ENCODE measurements at regions not wholly inside any gene's neighbourhood (a gene's known extent, or its start where the extent isn't known, plus 50 kb on each side); places are given as distances from the start of the nearest gene placed in this dataset.

GRCh38 chr10:117675514-117676055 lies 133.0 kb downstream of the EMX2 start:
- Histone ChIP-seq H3K27me3 (peaks cover 0 to 6% of the 10 kb centered on the region in 2 donors), H3K4me1 (no peaks in the 10 kb centered on the region), H3K9me3 (no peaks in the 10 kb centered on the region), H3K36me3 (no peaks in the 10 kb centered on the region), H3K4me3 (no peak overlapping the region), H3K27ac (no peak overlapping the region)
- DNase-seq (ENCODE audit: low spot score in 2 of 2): no peak
- TF ChIP-seq POLR2A (IDR thresholded peaks at IDR 0.05) (no peak), POLR2AphosphoS5 (IDR thresholded peaks at IDR 0.05) (no peak), CTCF (IDR thresholded peaks at IDR 0.05) (no peak)
- intact Hi-C loops (cut with DNase I; ENCODE audit: low total_unique reads): no loop called here

GRCh38 chr10:117677239-117677638 lies 134.7 kb downstream of the EMX2 start:
- Histone ChIP-seq H3K4me3 (no peak overlapping the region), H3K27ac (no peak overlapping the region), H3K4me1 (no peaks in the 10 kb centered on the region), H3K9me3 (no peaks in the 10 kb centered on the region), H3K27me3 (peaks cover 0 to 6% of the 10 kb centered on the region in 2 donors), H3K36me3 (no peaks in the 10 kb centered on the region)
- no peak for DNase-seq (ENCODE audit: low spot score in 2 of 2)
- TF ChIP-seq CTCF (IDR thresholded peaks at IDR 0.05) (no peak), POLR2A (IDR thresholded peaks at IDR 0.05) (no peak), POLR2AphosphoS5 (IDR thresholded peaks at IDR 0.05) (no peak)
- intact Hi-C loops (cut with DNase I; ENCODE audit: low total_unique reads): no loop called here

GRCh38 chr10:117677890-117678500 lies 135.4 kb downstream of the EMX2 start:
- TF ChIP-seq CTCF (IDR thresholded peaks at IDR 0.05): no peak
- no peak for TF ChIP-seq POLR2A (IDR thresholded peaks at IDR 0.05)
- TF ChIP-seq POLR2AphosphoS5 (IDR thresholded peaks at IDR 0.05): no peak

GRCh38 chr10:117680601-117681000 lies 138.1 kb downstream of the EMX2 start:
- Histone ChIP-seq H3K27me3 (peaks cover 0 to 6% of the 10 kb centered on the region in 2 donors), H3K27ac (no peak overlapping the region), H3K9me3 (no peaks in the 10 kb centered on the region), H3K4me3 (no peak overlapping the region), H3K36me3 (no peaks in the 10 kb centered on the region), H3K4me1 (no peaks in the 10 kb centered on the region)
- DNase-seq (ENCODE audit: low spot score in 2 of 2): no peak
- TF ChIP-seq POLR2A (IDR thresholded peaks at IDR 0.05) (no peak), POLR2AphosphoS5 (IDR thresholded peaks at IDR 0.05) (no peak), CTCF (IDR thresholded peaks at IDR 0.05) (no peak)
- intact Hi-C loops (cut with DNase I; ENCODE audit: low total_unique reads): no loop called here

More at GRCh38 chr10:117677890-117678500, 135.4 kb downstream of the EMX2 start:
- Histone ChIP-seq H3K9me3 (no peaks in the 10 kb centered on the region), H3K4me3 (no peak overlapping the region), H3K36me3 (no peaks in the 10 kb centered on the region), H3K4me1 (no peaks in the 10 kb centered on the region), H3K27ac (no peak overlapping the region), H3K27me3 (peaks cover 0 to 6% of the 10 kb centered on the region in 2 donors)
- intact Hi-C loops (cut with DNase I; ENCODE audit: low total_unique reads): no loop called here
- no peak for DNase-seq (ENCODE audit: low spot score in 2 of 2)

GRCh38 chr10:117681104-117681503 lies 138.6 kb downstream of the EMX2 start:
- H3K9me3 ChIP-seq: no peaks in the 10 kb centered on the region
- DNase-seq (ENCODE audit: low spot score in 2 of 2): no peak
- no peak for TF ChIP-seq POLR2A (IDR thresholded peaks at IDR 0.05)
- TF ChIP-seq POLR2AphosphoS5 (IDR thresholded peaks at IDR 0.05): no peak
- TF ChIP-seq CTCF (IDR thresholded peaks at IDR 0.05): no peak
- H3K27ac ChIP-seq: no peak overlapping the region
- intact Hi-C loops (cut with DNase I; ENCODE audit: low total_unique reads): no loop called here
- H3K4me3 ChIP-seq: no peak overlapping the region
- H3K4me1 ChIP-seq: no peaks in the 10 kb centered on the region
- peaks cover 0 to 6% of the 10 kb centered on the region in 2 donors for H3K27me3 ChIP-seq
- no peaks in the 10 kb centered on the region for H3K36me3 ChIP-seq
